SK-N-SH (cell line): ENCODE measurements at regions not wholly inside any gene's neighbourhood (a gene's known extent, or its start where the extent isn't known, plus 50 kb on each side); places are given as distances from the start of the nearest gene placed in this dataset.

ENCODE experiments used
- CTCF ChIA-PET: fragments of 300-600, 350-600 bp; formaldehyde crosslinking; extraction: SDS; loops from one replicate; lab custom pipeline; 2021; lab: Yijun Ruan, JAX
- POLR2A ChIA-PET: fragments of 350-600 bp; sonication (Branson Sonifier 250); formaldehyde crosslinking; extraction: SDS; loops from one replicate; lab custom pipeline; 2020; ENCODE audit warnings: antibody characterized with exemption, inconsistent platforms; lab: Yijun Ruan, JAX
- DNase-seq: peaks from one replicate; pipeline ENCODE4 v3.0.0; 2012
- H2AFZ ChIP-seq: fragments of 200-600 bp; sonication (generic); 2 replicates; pipeline ENCODE4 v1.8.1; 2016; ENCODE audit warnings: antibody characterized with exemption, mild to moderate bottlenecking, low read depth
- H3F3A ChIP-seq: fragments of 200-600 bp; sonication (generic); replicated peaks from 2 replicates; pipeline ENCODE3; 2016; ENCODE audit warnings: antibody characterized with exemption, mild to moderate bottlenecking; ENCODE audit not compliant: insufficient read depth
- H3K27ac ChIP-seq, 2 experiments: fragments of 200-500 bp in 1 of 2; fragments of 200-600 bp in 1 of 2; sonication (Bioruptor generic) in 1 of 2; sonication (generic), shearing (Covaris generic) in 1 of 2; 2 replicates each; pipeline versions ENCODE4 v1.5.1 to v1.6.1; 2014 to 2016; ENCODE audit warnings: low read depth in 2 of 2, inconsistent platforms in 1 of 2, low read length in 1 of 2, mild to moderate bottlenecking in 1 of 2, mixed read lengths in 1 of 2
- H3K27me3 ChIP-seq: fragments of 200-600 bp; sonication (generic), shearing (Covaris generic); 2 replicates; pipeline ENCODE4 v1.6.1; 2016; ENCODE audit warnings: mixed run types; ENCODE audit not compliant: insufficient read depth
- H3K36me3 ChIP-seq, 2 experiments: fragments of 200-500 bp in 1 of 2; fragments of 200-600 bp in 1 of 2; sonication (Bioruptor generic) in 1 of 2; sonication (generic) in 1 of 2; replicated peaks in 1 of 2; 2 replicates each; pipeline versions ENCODE3 to v1.5.1; 2014 to 2016; ENCODE audit warnings: low read length in 1 of 2, mild to moderate bottlenecking in 1 of 2; ENCODE audit not compliant: insufficient read depth in 2 of 2, control insufficient read depth in 1 of 2
- H3K4me1 ChIP-seq, 2 experiments: fragments of 200-500 bp in 1 of 2; fragments of 200-600 bp in 1 of 2; sonication (Bioruptor generic) in 1 of 2; sonication (generic), shearing (Covaris generic) in 1 of 2; 2 replicates each; pipeline versions ENCODE4 v1.5.1 to v1.6.1; 2014 to 2016; ENCODE audit warnings: low read depth in 1 of 2, low read length in 1 of 2, mixed run types in 1 of 2; ENCODE audit not compliant: insufficient read depth in 2 of 2, control insufficient read depth in 1 of 2
- H3K4me2 ChIP-seq: fragments of 200-600 bp; sonication (generic), shearing (Covaris generic); 2 replicates; pipeline ENCODE4 v1.6.1; 2017; ENCODE audit warnings: mixed run types
- H3K4me3 ChIP-seq, 2 experiments: fragments of 200-500 bp in 1 of 2; fragments of 200-600 bp in 1 of 2; sonication (Bioruptor generic) in 1 of 2; sonication (generic), shearing (Covaris generic) in 1 of 2; 2 replicates each; pipeline versions ENCODE4 v1.5.1 to v1.8.1; 2014 to 2016; ENCODE audit warnings: low read depth in 2 of 2, inconsistent platforms in 1 of 2, low read length in 1 of 2, mild to moderate bottlenecking in 1 of 2, mixed read lengths in 1 of 2, moderate library complexity in 1 of 2
- H3K79me2 ChIP-seq: fragments of 200-600 bp; sonication (generic); 2 replicates; pipeline ENCODE4 v1.8.1; 2017; ENCODE audit warnings: mild to moderate bottlenecking; ENCODE audit not compliant: insufficient read depth
- H3K9ac ChIP-seq: fragments of 200-600 bp; sonication (generic); 2 replicates; pipeline ENCODE4 v1.6.1; 2017; ENCODE audit warnings: mixed run types
- H3K9me2 ChIP-seq: fragments of 200-600 bp; sonication (generic); 2 replicates; pipeline ENCODE4 v1.6.1; 2017; ENCODE audit warnings: mixed run types
- H3K9me3 ChIP-seq: fragments of 200-600 bp; sonication (generic); 2 replicates; pipeline ENCODE4 v1.6.1; 2017; ENCODE audit warnings: mixed run types, mild to moderate bottlenecking, moderate library complexity
- H4K20me1 ChIP-seq: fragments of 200-600 bp; sonication (generic); 2 replicates; pipeline ENCODE4 v1.6.1; 2017; ENCODE audit warnings: mild to moderate bottlenecking, mixed run types; ENCODE audit not compliant: insufficient read depth
- ELF1 ChIP-seq: IDR thresholded peaks from 2 replicates; pipeline ENCODE4 v1.4.0; 2012
- EZH2phosphoT487 ChIP-seq: fragments of 200-600 bp; sonication (generic); IDR thresholded peaks from 2 replicates; pipeline ENCODE4 v1.6.1; 2017; ENCODE audit warnings: low read depth, mixed run types, mild to moderate bottlenecking, antibody characterized with exemption, moderate library complexity, borderline replicate concordance
- FOSL2 ChIP-seq: IDR thresholded peaks from 2 replicates; pipeline ENCODE4 v1.4.0; 2012; ENCODE audit warnings: low read depth, mild to moderate bottlenecking, moderate library complexity, borderline replicate concordance
- FOXJ3 ChIP-seq: sonication (generic); formaldehyde crosslinking; IDR thresholded peaks from 2 replicates; pipeline ENCODE4 v1.5.1; 2020; ENCODE audit warnings: mild to moderate bottlenecking, missing genetic modification reagents
- FOXM1 ChIP-seq: IDR thresholded peaks from 2 replicates; pipeline ENCODE4 v1.4.0; 2012; ENCODE audit warnings: low read depth, mild to moderate bottlenecking
- GATA2 ChIP-seq: sonication (generic); formaldehyde crosslinking; IDR thresholded peaks from 2 replicates; pipeline ENCODE4 v1.5.0; 2020; ENCODE audit warnings: mild to moderate bottlenecking, missing genetic modification reagents
- JUND ChIP-seq: IDR thresholded peaks from 2 replicates; pipeline ENCODE4 v1.4.0; 2012
- MEF2A ChIP-seq: IDR thresholded peaks from 2 replicates; pipeline ENCODE4 v1.4.0; 2012; ENCODE audit warnings: low read depth, borderline replicate concordance
- MXI1 ChIP-seq: IDR thresholded peaks from 2 replicates; pipeline ENCODE4 v1.6.1; 2012; ENCODE audit warnings: mild to moderate bottlenecking, low read depth, low read length, improper control_type of control experiment
- NFIC ChIP-seq: IDR thresholded peaks from 2 replicates; pipeline ENCODE4 v1.4.0; 2012; ENCODE audit warnings: borderline replicate concordance
- NRF1 ChIP-seq: IDR thresholded peaks from 2 replicates; pipeline ENCODE4 v1.6.1; 2012; ENCODE audit warnings: low read depth, mild to moderate bottlenecking, low read length
- PBX3 ChIP-seq: IDR thresholded peaks from 2 replicates; pipeline ENCODE4; 2012
- POLR2AphosphoS5 ChIP-seq: IDR thresholded peaks from 2 replicates; pipeline ENCODE4 v1.6.1; 2012; ENCODE audit warnings: low read depth, low read length
- RAD21 ChIP-seq: IDR thresholded peaks from 2 replicates; pipeline ENCODE4 v1.6.1; 2012; ENCODE audit warnings: mild to moderate bottlenecking, low read length
- RFX5 ChIP-seq: IDR thresholded peaks from 2 replicates; pipeline ENCODE4 v1.6.1; 2012; ENCODE audit warnings: mild to moderate bottlenecking, improper control_type of control experiment, low read length
- RXRA ChIP-seq: IDR thresholded peaks from 2 replicates; pipeline ENCODE4 v1.4.0; 2012; ENCODE audit warnings: low read depth, mild to moderate bottlenecking, borderline replicate concordance
- SIN3A ChIP-seq: IDR thresholded peaks from 2 replicates; pipeline ENCODE4 v1.6.1; 2012; ENCODE audit warnings: low read depth, mild to moderate bottlenecking, low read length, moderate library complexity, borderline replicate concordance
- SMC3 ChIP-seq: IDR thresholded peaks from 2 replicates; pipeline ENCODE4 v1.6.1; 2012; ENCODE audit warnings: low read depth, low read length, improper control_type of control experiment
- TCF12 ChIP-seq: IDR thresholded peaks from 2 replicates; pipeline ENCODE4 v1.4.0; 2012
- WGBS: methylation state at CpG from one replicate; pipeline ENCODE4 v1.1.6; 2017; ENCODE audit warnings: low lambda C conversion rate; 5-methylcytosine and 5-hydroxymethylcytosine counted together
- TF ChIP-seq, protein P1 (sequence below): IDR thresholded peaks from 2 replicates; pipeline ENCODE4 v1.6.1; 2012; ENCODE audit warnings: mild to moderate bottlenecking, low read depth, low read length, moderate library complexity
- TF ChIP-seq, protein P2 (sequence below): IDR thresholded peaks from 2 replicates; pipeline ENCODE4 v1.4.0; 2012; ENCODE audit warnings: low read depth

DNA sequence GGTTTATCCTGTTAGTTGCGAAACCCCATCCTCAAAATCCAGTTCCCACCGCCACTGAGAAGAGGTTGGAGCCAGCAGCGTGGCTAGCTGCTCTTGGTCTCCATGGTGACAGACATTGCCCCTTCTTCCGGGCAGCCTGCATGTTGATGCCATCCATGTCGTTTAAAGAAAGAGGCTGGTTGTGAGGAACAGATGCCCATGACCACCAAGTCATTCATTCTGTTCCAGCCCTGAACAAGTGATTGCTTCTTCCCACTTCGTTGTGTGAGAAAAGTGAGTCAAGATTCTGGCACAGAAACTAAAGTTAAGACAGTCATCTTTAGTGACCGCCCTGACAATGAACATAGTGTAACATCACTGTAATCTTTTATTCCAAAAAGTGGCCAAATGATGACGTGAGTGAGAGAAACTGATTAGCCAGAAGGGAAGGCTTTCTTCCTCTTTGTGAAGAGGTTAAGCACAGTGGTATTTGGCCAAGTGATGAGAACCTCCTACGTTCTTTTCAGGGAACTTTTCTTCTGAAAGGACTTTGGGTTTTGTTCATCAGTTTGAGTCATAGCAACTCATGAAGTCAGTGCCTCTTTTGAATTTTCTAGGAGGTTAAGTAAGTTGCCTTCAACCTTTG lies 272.5 kb downstream of the GALR1 start:
- Histone ChIP-seq H3K9me3 (0 out of 2 replicates have a peak, but pooled peaks cover 2% of the 10 kb centered on the region), H3K4me1 (no peaks in the 10 kb centered on the region), H3K27ac (no peak overlapping the region), H3K79me2 (no peaks in the 10 kb centered on the region), H2AFZ (no peak overlapping the region), H3K36me3 (no peaks in the 10 kb centered on the region), H4K20me1 (no peaks in the 10 kb centered on the region), H3F3A (no peaks in the 10 kb centered on the region), H3K9me2 (no peaks in the 10 kb centered on the region), H3K4me2 (no peak overlapping the region), H3K9ac (no peak overlapping the region), H3K27me3 (no peaks in the 10 kb centered on the region), H3K4me3 (no peak overlapping the region)
- ChIA-PET CTCF (no interaction called here), POLR2A (no interaction called here)
- WGBS: 18% methylated on average over 9 of the region's 9 CpGs
- no peak for TF ChIP-seq JUND
- no peak for TF ChIP-seq PBX3
- TF ChIP-seq NFIC: no peak
- no peak for TF ChIP-seq FOSL2
- no peak for TF ChIP-seq MEF2A
- TF ChIP-seq, protein P1, sequence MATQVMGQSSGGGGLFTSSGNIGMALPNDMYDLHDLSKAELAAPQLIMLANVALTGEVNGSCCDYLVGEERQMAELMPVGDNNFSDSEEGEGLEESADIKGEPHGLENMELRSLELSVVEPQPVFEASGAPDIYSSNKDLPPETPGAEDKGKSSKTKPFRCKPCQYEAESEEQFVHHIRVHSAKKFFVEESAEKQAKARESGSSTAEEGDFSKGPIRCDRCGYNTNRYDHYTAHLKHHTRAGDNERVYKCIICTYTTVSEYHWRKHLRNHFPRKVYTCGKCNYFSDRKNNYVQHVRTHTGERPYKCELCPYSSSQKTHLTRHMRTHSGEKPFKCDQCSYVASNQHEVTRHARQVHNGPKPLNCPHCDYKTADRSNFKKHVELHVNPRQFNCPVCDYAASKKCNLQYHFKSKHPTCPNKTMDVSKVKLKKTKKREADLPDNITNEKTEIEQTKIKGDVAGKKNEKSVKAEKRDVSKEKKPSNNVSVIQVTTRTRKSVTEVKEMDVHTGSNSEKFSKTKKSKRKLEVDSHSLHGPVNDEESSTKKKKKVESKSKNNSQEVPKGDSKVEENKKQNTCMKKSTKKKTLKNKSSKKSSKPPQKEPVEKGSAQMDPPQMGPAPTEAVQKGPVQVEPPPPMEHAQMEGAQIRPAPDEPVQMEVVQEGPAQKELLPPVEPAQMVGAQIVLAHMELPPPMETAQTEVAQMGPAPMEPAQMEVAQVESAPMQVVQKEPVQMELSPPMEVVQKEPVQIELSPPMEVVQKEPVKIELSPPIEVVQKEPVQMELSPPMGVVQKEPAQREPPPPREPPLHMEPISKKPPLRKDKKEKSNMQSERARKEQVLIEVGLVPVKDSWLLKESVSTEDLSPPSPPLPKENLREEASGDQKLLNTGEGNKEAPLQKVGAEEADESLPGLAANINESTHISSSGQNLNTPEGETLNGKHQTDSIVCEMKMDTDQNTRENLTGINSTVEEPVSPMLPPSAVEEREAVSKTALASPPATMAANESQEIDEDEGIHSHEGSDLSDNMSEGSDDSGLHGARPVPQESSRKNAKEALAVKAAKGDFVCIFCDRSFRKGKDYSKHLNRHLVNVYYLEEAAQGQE: no peak
- no peak for TF ChIP-seq SIN3A
- no peak for TF ChIP-seq MXI1
- no peak for TF ChIP-seq EZH2phosphoT487
- TF ChIP-seq RAD21: no peak
- TF ChIP-seq, protein P2, sequence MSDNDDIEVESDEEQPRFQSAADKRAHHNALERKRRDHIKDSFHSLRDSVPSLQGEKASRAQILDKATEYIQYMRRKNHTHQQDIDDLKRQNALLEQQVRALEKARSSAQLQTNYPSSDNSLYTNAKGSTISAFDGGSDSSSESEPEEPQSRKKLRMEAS: no peak
- TF ChIP-seq GATA2 (CRISPR knock-in tag): no peak
- no peak for DNase-seq

DNA sequence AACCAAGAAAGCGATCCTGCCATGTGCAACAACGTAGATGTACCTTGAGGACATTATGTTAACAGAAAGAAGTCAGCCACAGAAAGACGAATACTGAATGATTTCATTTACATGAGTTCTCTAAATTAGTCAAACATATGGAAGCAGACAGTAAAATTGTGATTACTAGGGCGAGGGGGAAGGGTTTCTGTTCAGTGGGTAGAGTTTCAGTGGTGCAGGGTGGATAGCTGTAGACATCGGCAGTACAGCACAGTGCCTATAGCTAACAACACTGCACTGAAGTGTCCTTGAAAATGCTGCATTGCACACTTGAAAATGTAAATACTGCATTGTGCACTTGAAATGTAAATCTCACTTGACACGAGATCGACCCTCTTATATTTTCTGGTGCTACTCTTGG lies 275.3 kb downstream of the GALR1 start:
- CTCF ChIA-PET: no interaction called here
- Histone ChIP-seq H3K27me3 (no peaks in the 10 kb centered on the region), H2AFZ (no peak overlapping the region), H3K9me3 (0 out of 2 replicates have a peak, but pooled peaks cover 2% of the 10 kb centered on the region), H4K20me1 (no peaks in the 10 kb centered on the region), H3K4me2 (no peak overlapping the region), H3K4me1 (no peaks in the 10 kb centered on the region), H3K27ac (no peak overlapping the region), H3K9ac (no peak overlapping the region), H3F3A (no peaks in the 10 kb centered on the region), H3K9me2 (no peaks in the 10 kb centered on the region), H3K79me2 (no peaks in the 10 kb centered on the region), H3K36me3 (no peaks in the 10 kb centered on the region), H3K4me3 (no peak overlapping the region)
- POLR2A ChIA-PET: no interaction called here
- DNase-seq: no peak
- 15% methylated on average over 7 of the region's 7 CpGs for WGBS
- TF ChIP-seq RXRA (no peak), TCF12 (no peak), FOXM1 (no peak), FOXJ3 (CRISPR knock-in tag) (no peak), SMC3 (no peak), ELF1 (no peak), MXI1 (no peak), POLR2AphosphoS5 (no peak), NFIC (no peak), RFX5 (no peak), NRF1 (no peak), RAD21 (no peak), FOSL2 (no peak), MEF2A (no peak), GATA2 (CRISPR knock-in tag) (no peak)
- TF ChIP-seq, protein P1: no peak
